HepG2 (cell line): ENCODE measurements at regions not wholly inside any gene's neighbourhood (a gene's known extent, or its start where the extent isn't known, plus 50 kb on each side); places are given as distances from the start of the nearest gene placed in this dataset.

Experiments used
- ATAC-seq: fragments of 200-7000 bp; cut with Tn5 transposase; 3 replicates; pipeline ENCODE4 v1.9.1; 2020; ENCODE audit warnings: mild to moderate bottlenecking, moderate library complexity
- BruUV-seq: library from RNA; stranded (reverse); fragments of 400-500 nt; replicated peaks from 2 replicates; lab custom pipeline; 2021; lab: Mats Ljungman, UMichigan
- CTCF ChIA-PET: fragments of 300-600 bp; formaldehyde crosslinking; extraction: SDS; loops from one replicate; lab custom pipeline; 2021; ENCODE audit warnings: low total read pairs, inconsistent platforms, low intra/inter-chr PET ratio; lab: Yijun Ruan, JAX
- POLR2A ChIA-PET: fragments of 350-600 bp; sonication (Branson Sonifier 250); formaldehyde crosslinking; loops from one replicate; lab custom pipeline; 2020; ENCODE audit warnings: antibody characterized with exemption, inconsistent platforms; lab: Yijun Ruan, JAX
- DNase-seq: peaks from one replicate; pipeline ENCODE4 v3.0.0-alpha.2; 2015; ENCODE audit warnings: low spot score
- FAIRE-seq: peaks from 3 replicates; lab custom pipeline; 2011; peaks lifted over from hg19 to GRCh38; lab: Jason Lieb, UNC
- H2AFZ ChIP-seq: one replicate; pipeline ENCODE4 v1.6.1; 2011; ENCODE audit warnings: low read length, inconsistent platforms
- H3K27ac ChIP-seq: fragments of 300-600 bp; 3 replicates; pipeline ENCODE4 v1.8.0; 2011; ENCODE audit warnings: mixed run types, mild to moderate bottlenecking, mixed read lengths, low read length, inconsistent platforms; ENCODE audit not compliant: insufficient read depth; ENCODE audit errors: extremely low read length
- H3K27me3 ChIP-seq, 2 experiments: fragments of 200-600 bp in 1 of 2; 2 replicates in 1 of 2; 3 replicates in 1 of 2; pipeline versions ENCODE4 v1.6.0 to v1.8.0; 2011; ENCODE audit warnings: low read length in 2 of 2, mild to moderate bottlenecking in 2 of 2, moderate library complexity in 2 of 2, inconsistent platforms in 1 of 2; ENCODE audit not compliant: insufficient read depth in 2 of 2, control insufficient read depth in 1 of 2
- H3K36me3 ChIP-seq, 2 experiments: fragments of 200-600 bp in 1 of 2; replicated peaks in 1 of 2; 2 replicates in 1 of 2; 3 replicates in 1 of 2; pipeline versions ENCODE4 v1.5.1 to v1.8.0; 2011; ENCODE audit warnings: low read length in 2 of 2, inconsistent platforms in 1 of 2; ENCODE audit not compliant: insufficient read depth in 2 of 2, control insufficient read depth in 1 of 2
- H3K4me1 ChIP-seq: 2 replicates; pipeline ENCODE4 v1.5.1; 2012; ENCODE audit warnings: low read length, inconsistent platforms; ENCODE audit not compliant: insufficient read depth
- H3K4me2 ChIP-seq: 2 replicates; pipeline ENCODE4 v1.6.0; 2011; ENCODE audit warnings: low read depth, low read length, inconsistent platforms
- H3K4me3 ChIP-seq, 3 experiments: fragments of 200-600 bp in 1 of 3; sonication (generic), shearing (Covaris generic) in 1 of 3; replicated peaks in 1 of 3; 2 replicates each; pipeline ENCODE4 v1.5.1; 2011 to 2016; ENCODE audit warnings: low read length in 3 of 3, inconsistent platforms in 2 of 3, low read depth in 2 of 3, mild to moderate bottlenecking in 2 of 3, control low read depth in 1 of 3, mixed read lengths in 1 of 3; ENCODE audit not compliant: insufficient read depth in 1 of 3
- H3K79me2 ChIP-seq: one replicate; pipeline ENCODE4 v1.6.1; 2011; ENCODE audit warnings: low read length, inconsistent platforms; ENCODE audit not compliant: insufficient read depth
- H3K9ac ChIP-seq: 2 replicates; pipeline ENCODE4 v1.6.0; 2011; ENCODE audit warnings: mild to moderate bottlenecking, low read depth, low read length, inconsistent platforms; ENCODE audit not compliant: insufficient read depth
- H3K9me3 ChIP-seq: 2 replicates; pipeline ENCODE4 v1.5.1; 2012; ENCODE audit warnings: mild to moderate bottlenecking, low read length
- H4K20me1 ChIP-seq: 2 replicates; pipeline ENCODE4 v1.6.0; 2011; ENCODE audit warnings: inconsistent platforms, mild to moderate bottlenecking, low read length, moderate library complexity; ENCODE audit not compliant: insufficient read depth
- NR2F1 ChIP-seq, 2 experiments: fragments of 450-650 bp in 1 of 2; formaldehyde crosslinking in 1 of 2; IDR thresholded peaks; 2 replicates each; pipeline versions ENCODE4 v1.5.0 to v1.6.1; 2016 to 2020; ENCODE audit warnings: mild to moderate bottlenecking in 1 of 2, missing compliant biosample characterization in 1 of 2, missing genetic modification reagents in 1 of 2, moderate library complexity in 1 of 2
- SETDB1 ChIP-seq: sonication (generic); formaldehyde crosslinking; IDR thresholded peaks from 2 replicates; pipeline ENCODE4 v1.5.1; 2020; ENCODE audit warnings: missing genetic modification reagents, mild to moderate bottlenecking, borderline replicate concordance
- TBP ChIP-seq: sonication (generic); formaldehyde crosslinking; IDR thresholded peaks from 2 replicates; pipeline ENCODE4 v1.5.0; 2020; ENCODE audit warnings: missing genetic modification reagents
- ZC3H13 ChIP-seq: sonication (generic); formaldehyde crosslinking; IDR thresholded peaks from 2 replicates; pipeline ENCODE4 v1.8.1; 2023; ENCODE audit warnings: mild to moderate bottlenecking, missing genetic modification reagents, moderate library complexity
- ZNF317 ChIP-seq: sonication (generic); formaldehyde crosslinking; IDR thresholded peaks from 2 replicates; pipeline ENCODE4 v1.5.0; 2020; ENCODE audit warnings: mild to moderate bottlenecking, missing genetic modification reagents
- ZNF431 ChIP-seq: sonication (generic); formaldehyde crosslinking; IDR thresholded peaks from 2 replicates; pipeline ENCODE4 v1.9.0; 2022; ENCODE audit warnings: missing genetic modification reagents, low read depth, mild to moderate bottlenecking, borderline replicate concordance
- ZNF574 ChIP-seq: sonication (generic); formaldehyde crosslinking; IDR thresholded peaks from 2 replicates; pipeline ENCODE4 v1.4.0; 2020; ENCODE audit warnings: missing genetic modification reagents
- ZNF629 ChIP-seq: sonication (generic); formaldehyde crosslinking; conservative IDR thresholded peaks from 2 replicates; pipeline ENCODE4 v1.5.0; 2020; ENCODE audit warnings: missing genetic modification reagents
- WGBS: methylation state at CpG from one replicate; pipeline ENCODE4 v1.1.6; 2017; ENCODE audit warnings: low lambda C conversion rate; 5-methylcytosine and 5-hydroxymethylcytosine counted together
- in situ Hi-C: cut with HindIII; loops from 2 replicates; pipeline ENCODE4 v1.10.0; 2017; ENCODE audit warnings: low pct_unique_long_range_greater_than_20kb; ENCODE audit not compliant: extremely low pct_ligation_motif_present
- intact Hi-C: fragments of 100-400 bp; cut with micrococcal nuclease; formaldehyde crosslinking; loops from one replicate; pipeline ENCODE4 v1.10.0; 2022; ENCODE audit not compliant: unreplicated experiment

- H3K36me3 ChIP-seq: no peaks in the 10 kb centered on the region
- no TSS peak for BruUV-seq
- WGBS: 0% methylated on average over 1 of the region's 1 CpG
- H3K9me3 ChIP-seq: no peaks in the 10 kb centered on the region
- FAIRE-seq (no peak), DNase-seq (no peak), ATAC-seq (no peak)
- no peak overlapping the region for H3K27ac ChIP-seq
- H3K4me3 ChIP-seq: no peak overlapping the region
- no peak overlapping the region for H3K9ac ChIP-seq
- ChIA-PET CTCF (no interaction called here), POLR2A (no interaction called here)
- in situ Hi-C loops (no loop called here), intact Hi-C loops (no loop called here)
- H3K79me2 ChIP-seq: no peaks in the 10 kb centered on the region
- H3K4me1 ChIP-seq: no peaks in the 10 kb centered on the region
- H2AFZ ChIP-seq: no peak overlapping the region
- no peak for TF ChIP-seq ZNF629
- no peak for TF ChIP-seq ZNF431
- TF ChIP-seq ZC3H13 (CRISPR knock-in tag): no peak
- TF ChIP-seq NR2F1 (CRISPR knock-in tag; IDR thresholded peaks at IDR 0.05): no peak
- no peak for TF ChIP-seq ZNF317 (CRISPR knock-in tag)
- TF ChIP-seq ZNF574 (CRISPR knock-in tag): no peak
- no peak for TF ChIP-seq TBP (CRISPR knock-in tag)
- TF ChIP-seq SETDB1 (CRISPR knock-in tag): no peak
- H3K27me3 ChIP-seq: no peaks in the 10 kb centered on the region
- no peak overlapping the region for H3K4me2 ChIP-seq
- no peaks in the 10 kb centered on the region for H4K20me1 ChIP-seq
Observed at GRCh38 chr7:34296663-34297062, 361.4 kb upstream of the NPSR1 start.
